PC-3 (cell line): ENCODE measurements at regions not wholly inside any gene's neighbourhood (a gene's known extent, or its start where the extent isn't known, plus 50 kb on each side); places are given as distances from the start of the nearest gene placed in this dataset.

Experiments
- EZH2 ChIP-seq: fragments of 300-600 bp; sonication (generic); IDR thresholded peaks from one replicate; pipeline ENCODE4 v1.6.1; 2017; ENCODE audit warnings: antibody characterized with exemption, mild to moderate bottlenecking, low read length; ENCODE audit not compliant: unreplicated experiment
- EZH2phosphoT487 ChIP-seq: fragments of 300-600 bp; sonication (generic); IDR thresholded peaks from 2 replicates; pipeline ENCODE4 v1.6.1; 2018; ENCODE audit warnings: mild to moderate bottlenecking, antibody characterized with exemption, low read length, borderline replicate concordance
- TF ChIP-seq, protein P1 (sequence below): fragments of 300-600 bp; sonication (generic); conservative IDR thresholded peaks from 2 replicates; pipeline ENCODE4 v1.5.1; 2017; ENCODE audit warnings: antibody characterized with exemption, low read depth, mild to moderate bottlenecking, low read length

- TF ChIP-seq, protein P1, sequence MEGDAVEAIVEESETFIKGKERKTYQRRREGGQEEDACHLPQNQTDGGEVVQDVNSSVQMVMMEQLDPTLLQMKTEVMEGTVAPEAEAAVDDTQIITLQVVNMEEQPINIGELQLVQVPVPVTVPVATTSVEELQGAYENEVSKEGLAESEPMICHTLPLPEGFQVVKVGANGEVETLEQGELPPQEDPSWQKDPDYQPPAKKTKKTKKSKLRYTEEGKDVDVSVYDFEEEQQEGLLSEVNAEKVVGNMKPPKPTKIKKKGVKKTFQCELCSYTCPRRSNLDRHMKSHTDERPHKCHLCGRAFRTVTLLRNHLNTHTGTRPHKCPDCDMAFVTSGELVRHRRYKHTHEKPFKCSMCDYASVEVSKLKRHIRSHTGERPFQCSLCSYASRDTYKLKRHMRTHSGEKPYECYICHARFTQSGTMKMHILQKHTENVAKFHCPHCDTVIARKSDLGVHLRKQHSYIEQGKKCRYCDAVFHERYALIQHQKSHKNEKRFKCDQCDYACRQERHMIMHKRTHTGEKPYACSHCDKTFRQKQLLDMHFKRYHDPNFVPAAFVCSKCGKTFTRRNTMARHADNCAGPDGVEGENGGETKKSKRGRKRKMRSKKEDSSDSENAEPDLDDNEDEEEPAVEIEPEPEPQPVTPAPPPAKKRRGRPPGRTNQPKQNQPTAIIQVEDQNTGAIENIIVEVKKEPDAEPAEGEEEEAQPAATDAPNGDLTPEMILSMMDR: no peak
- TF ChIP-seq EZH2phosphoT487 (no peak), EZH2 (no peak)
These were observed 171.4 kb downstream of the NFKBIZ start for GRCh38 chr3:102020735-102021134.
